NK-92 (cell line): ENCODE measurements at regions not wholly inside any gene's neighbourhood (a gene's known extent, or its start where the extent isn't known, plus 50 kb on each side); places are given as distances from the start of the nearest gene placed in this dataset.

ENCODE experiments used
- DNase-seq: peaks from one replicate; lab custom pipeline; 2025; ENCODE audit not compliant: unreplicated experiment; lab: John Stamatoyannopoulos, UW

DNA sequence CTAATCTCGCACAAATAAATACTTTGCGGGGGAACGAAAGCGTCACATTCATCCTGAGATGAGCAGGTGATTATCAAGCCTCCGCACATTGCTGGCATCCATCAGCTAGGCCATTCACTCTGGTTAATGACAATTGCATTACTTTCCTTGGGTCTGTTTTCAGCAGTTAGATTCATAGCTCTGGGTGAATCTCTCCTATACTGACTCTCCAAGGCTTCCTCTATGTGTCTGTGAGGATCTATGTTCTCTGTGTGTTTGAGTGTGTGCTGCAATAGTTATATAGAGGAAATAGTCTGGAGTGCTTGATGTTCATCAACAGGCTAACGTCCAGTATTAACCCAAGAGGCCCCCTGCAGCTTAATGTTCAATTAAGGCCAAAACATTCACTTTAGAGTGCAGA, 133.0 kb upstream of the CTTNBP2NL start:
- DNase-seq, result no peak

DNA sequence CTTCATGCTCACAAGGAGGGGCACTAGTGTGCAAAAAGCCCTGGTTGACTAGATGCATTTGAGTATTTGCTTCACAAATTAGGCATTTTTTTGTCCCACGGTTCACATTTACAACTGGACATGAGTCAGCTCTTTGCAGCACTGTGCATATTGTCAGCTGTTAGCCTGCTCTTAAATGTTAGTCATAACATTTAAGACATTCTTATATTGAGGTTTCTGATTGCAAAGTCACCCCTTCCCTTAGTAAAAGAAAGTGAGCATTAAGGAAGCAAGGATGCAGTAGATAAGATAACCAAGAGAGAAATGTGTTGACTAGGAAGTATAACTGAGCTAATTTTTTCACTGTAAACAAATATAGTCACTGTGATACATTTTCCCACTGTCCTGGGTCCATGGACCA, 132.6 kb upstream of the CTTNBP2NL start:
- DNase-seq, result no peak

DNA sequence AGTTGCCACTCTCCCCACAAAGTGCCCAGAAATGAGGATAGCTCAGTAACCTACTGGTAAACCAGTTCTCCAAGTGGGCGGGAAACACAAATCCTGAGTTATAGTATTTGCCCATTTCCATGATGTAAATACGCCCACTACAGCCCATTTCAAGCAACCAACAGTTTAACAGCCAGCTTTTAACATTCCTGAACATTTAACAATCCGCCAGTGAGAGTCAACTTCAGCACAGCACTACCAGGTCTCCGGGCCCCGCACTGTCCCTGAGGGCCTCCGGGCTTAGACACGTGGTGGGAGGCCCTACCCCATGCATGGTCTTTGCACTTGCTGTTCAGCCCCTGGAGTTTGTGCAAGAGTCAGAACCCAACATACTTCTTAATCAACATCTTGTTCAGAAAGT, 132.0 kb upstream of the CTTNBP2NL start:
- DNase-seq, result no peak

DNA sequence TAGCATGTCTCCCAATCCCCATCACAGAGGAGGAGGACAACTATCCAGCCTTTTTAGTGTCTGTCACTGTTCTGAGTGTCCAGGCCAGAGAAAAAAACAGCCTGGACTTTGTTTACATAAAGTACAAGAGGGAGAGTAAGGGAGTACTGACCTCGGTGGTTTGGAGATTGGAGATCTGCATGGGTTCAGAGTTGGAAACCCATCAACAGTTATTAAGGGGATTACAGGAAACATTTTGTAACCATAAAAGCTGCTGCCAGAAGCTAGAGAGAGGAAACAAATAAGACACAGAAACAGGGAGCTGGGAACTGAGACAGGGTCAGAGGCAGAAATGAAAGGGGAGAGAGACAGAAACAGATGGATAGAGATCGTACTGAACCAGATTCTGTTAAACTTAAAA, 131.5 kb upstream of the CTTNBP2NL start:
- no peak for DNase-seq

DNA sequence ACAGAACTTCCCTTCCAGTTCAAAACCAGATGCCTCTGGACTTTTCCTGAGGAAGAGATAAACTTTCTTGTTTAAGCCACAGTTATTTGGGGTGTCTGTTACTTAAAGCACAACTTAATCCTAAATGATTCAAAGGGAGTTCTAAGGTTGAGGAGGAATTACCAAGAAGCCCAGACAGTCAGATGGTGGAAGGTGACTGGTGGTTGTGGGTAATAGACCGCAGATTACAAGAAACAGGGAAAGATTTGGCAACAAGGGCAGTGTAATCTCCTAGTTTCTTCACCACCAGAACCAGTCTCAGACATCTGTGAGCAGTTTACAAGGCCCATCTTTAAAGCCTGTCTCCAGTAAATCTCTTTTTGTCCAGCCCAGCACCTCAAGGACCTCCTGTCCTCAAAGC, 130.1 kb upstream of the CTTNBP2NL start:
- DNase-seq, result no peak

DNA sequence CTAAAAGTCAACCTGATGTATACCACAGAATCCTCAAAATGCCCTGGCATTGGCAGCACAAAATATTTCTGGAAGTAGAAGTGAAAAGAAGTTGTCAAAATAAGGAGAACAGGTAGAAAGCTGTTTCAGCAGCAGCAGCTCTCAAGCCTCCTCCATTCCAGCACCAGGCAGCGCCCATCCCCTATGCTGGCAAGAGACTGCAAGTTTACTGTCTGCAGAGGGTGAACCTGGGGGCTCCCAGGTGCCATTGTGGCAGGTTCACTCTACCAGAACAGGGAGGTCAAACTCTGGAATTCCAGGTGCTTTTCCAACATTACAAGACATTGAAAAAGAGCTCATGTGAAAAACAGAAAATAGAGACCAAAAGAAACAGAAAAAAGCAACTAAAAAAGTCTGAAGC, 128.8 kb upstream of the CTTNBP2NL start:
- DNase-seq, result no peak

DNA sequence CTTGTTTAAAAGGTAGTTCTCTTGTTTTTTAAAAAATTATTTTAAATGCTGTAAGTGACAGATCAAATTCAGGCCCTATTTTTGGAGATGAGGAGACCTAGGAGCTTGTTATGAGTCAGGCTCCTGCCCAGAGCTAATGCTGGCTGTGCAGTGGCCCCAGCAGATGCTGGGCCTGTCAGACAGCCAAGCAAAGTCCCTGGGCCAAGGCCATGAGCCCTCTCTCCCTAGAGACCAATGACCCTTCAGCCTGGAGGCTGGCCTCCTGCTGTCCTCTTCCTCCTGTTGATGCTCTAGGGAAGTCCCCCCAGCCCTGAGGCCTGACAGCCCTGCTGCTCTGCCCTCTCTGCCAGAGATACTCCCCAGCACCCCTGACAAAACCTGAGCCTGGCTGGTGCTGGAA, 128.1 kb upstream of the CTTNBP2NL start:
- no peak for DNase-seq

DNA sequence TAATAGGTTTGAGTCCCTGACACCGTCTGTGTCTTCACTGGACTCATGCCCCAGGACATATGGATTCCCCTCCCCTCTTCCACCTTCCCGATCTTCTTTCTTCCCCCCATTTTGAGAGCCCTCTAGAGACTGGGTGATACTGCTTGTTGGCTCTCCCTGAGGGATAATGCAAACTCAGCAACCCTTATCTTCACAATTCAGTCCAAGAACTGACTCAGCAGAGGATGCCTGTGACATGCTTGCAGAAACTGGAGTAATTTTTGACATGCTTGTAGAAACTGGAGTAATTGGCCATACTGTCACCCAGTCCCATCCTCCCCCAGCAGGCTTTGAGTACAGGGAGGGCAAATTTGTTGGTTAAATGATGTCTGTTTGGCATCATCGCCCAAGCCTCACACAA, 127.6 kb upstream of the CTTNBP2NL start:
- no peak for DNase-seq

DNA sequence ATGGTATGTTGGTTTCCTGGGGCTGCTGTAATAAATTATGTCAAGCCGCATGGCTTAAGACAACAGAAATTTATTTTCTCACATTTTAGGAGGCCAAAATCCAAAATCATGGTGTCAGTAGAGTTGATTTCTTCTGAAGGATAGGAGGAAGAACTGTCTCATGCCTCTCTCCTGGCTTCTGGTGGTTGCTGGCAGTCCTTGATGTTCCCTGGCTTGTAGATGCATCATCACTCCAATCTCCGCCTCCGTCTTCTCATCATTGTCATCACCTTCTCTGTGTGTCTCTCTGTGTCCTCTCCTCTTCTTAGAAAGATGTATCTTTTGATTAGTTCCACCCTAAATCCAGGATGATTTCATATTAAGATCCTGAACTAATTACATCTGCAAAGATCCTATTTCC, 124.7 kb upstream of the CTTNBP2NL start:
- DNase-seq, result no peak

DNA sequence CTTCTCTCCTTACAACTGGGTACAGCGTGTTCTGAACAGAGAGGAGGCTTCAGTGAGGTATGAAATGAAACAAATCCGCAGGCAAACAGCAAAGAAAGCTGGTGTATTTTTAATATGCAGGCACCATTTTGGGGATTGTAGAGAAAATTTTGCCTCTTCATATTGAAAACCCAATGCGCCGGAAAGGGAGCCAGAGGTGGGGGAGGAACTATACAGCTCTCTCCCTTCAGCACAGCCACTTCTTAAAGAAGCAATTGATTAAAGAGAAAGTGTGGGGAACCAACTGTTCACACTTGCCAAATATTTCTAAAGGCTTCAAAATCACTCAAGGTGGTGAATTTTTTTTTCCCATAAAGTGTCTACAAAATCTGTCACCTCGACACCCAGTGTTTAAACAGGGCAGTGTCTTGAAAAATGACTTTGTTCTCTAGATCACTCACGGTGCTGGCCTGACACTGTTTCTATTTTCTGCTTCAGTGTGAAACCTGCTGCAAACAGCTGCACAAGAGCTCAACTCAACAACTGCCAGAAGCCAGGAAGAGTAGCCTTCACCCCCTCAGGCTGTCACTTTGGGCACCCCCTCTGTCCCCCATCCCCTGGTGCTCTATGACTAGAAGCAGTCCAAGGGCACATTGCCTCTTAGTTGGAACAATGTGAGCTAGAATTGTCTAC, 123.8 kb upstream of the CTTNBP2NL start:
- no peak for DNase-seq

DNA sequence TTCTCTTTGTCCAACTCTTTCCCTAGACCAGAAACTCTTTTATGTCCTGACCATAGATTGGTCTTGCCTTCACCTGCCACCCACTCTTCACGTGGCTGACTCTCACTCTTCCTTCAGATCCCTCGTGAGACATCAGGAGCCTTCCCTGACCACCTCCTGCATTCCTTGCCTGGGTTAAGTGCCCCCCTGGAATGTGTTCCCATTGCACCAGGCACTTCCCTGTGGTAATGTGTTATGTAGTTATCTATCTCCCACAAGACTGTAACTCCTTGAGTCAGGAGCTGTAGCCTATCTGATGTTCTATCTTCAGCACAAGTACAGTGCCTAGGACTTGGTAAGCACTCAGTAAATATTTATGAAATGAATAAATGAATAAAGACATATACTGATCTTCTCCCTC, 111.2 kb upstream of the CTTNBP2NL start:
- DNase-seq, result no peak

DNA sequence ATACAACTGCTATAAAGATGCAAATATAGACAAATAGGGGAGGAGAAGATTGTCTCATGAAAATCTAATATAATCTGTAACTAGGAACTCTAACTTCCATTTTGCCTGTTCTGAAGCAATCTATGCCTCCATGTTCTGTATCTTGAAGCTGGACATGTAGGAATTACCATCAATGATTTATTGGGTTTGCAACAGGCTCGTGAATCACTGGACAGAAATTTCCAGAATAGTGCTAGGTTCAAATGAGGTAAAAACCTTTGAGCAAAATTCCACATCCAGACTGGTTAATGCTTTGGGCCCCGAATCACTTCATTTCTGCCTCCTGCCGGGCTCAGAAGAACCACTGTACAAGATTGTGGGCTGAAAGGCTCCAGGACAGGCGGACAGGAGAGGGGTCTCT, 110.7 kb upstream of the CTTNBP2NL start:
- no peak for DNase-seq

DNA sequence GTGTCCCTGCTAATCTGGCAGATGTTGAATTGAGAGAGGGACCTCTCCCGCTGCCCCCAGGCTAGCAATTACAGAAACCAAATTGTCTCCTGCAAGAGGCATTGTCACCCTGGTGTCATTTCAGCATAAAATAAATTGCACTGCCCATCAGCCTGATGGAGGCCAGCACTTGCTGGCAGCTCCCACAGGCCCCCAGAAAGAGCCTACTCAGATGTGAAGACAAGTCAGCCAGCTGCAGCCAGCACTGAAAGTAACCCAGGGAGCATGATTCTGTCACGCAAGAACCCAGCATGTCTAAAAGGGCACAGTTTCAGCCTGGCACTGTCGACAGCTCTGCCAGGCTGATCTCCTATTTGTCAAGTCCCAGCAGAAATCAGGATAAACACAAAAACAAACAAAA, 110.3 kb upstream of the CTTNBP2NL start:
- DNase-seq, result no peak

DNA sequence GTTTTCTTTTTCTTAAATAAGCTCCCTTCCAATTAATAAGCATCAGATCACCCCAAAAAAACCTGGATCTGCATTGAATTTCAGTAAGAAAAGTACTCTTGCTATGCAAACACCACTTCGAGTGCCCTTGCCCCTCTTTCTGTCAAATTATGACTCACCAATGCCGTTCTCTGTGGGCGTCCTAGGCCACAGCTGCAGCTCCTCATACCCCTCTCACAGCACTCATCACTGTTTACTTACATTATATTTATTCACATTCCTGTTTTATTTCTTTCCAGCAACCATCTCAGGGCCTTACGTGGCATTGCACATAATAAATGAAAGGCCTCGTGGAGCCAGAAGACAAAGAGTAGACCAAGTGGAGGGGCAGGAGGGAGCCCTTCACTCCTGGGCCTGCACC, 99.1 kb upstream of the CTTNBP2NL start:
- no peak for DNase-seq

DNA sequence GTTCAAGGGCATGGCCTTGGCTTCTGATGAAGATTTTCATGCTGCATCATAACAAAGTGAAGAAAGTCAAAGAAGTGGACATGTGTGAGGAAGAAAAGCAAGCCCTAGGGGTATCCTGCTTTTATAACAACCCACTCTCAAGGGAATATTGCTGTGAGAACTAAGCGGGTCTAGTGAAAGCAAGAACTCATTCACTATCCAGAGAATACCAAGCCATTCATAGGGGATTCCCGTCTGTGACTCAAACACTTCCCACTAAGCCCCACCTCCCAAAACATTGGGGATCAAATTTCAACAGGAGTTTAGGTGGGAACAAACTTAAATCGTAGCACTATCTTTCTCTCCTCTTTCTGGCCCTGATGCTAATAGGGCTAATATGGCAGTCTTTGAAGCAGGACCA, 98.5 kb upstream of the CTTNBP2NL start:
- no peak for DNase-seq

DNA sequence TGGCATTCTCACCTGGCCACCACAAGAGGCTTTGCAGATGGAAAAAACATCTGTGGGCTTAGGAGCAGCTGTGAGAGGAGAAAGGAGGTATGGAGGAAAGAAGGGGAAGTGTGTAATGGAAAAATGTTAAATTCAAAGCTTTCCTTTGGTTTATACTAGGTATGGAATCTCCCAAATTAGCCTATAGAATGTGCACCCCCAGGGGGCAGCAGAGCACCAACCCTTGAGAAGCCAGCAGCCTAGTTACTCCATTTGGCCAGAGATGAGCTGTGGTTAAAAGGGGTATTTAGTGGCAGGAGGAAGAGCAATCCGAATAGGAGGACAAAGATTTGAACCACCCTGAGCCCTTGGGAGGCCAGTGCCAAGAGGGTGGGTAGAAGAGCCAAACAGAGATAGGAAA, 97.5 kb upstream of the CTTNBP2NL start:
- no peak for DNase-seq

DNA sequence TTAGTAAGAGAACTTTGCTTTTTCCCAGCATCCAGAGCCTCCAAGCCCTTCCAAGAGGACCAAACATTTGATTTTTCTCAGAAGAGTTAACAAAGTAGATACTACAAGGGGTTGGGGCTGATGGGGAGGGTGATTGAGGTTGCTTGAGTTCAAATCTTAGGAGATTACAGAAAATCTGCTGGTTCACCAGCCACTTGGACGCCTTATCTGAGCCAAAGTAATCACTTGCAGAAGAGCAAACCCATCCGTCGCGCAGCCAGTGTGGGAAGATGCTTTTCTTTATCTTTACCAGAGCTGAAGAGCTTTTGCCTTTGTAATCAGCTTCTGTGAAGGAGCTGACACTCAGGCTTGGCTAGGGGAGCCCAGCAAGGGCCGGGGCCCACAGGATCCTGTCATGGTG, 91.9 kb upstream of the CTTNBP2NL start:
- DNase-seq, result no peak

DNA sequence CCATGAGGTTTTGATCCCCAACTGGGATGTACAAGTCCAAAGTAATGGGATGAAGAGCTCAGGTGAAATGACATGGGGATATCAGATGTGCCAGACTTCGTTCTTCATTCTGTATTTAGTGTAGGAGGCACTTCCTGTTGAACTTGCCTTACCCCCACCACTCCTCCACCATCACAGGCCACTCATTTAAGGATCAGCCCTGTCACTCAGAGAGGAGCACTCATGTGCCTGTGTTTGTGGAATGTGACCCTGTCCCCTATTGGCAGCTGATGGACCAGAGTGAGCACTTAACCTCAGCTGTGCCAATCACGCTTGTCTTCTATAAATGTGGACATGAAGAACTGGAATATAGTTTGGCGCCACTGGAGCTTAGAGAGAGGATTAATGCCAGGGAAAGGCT, 91.4 kb upstream of the CTTNBP2NL start:
- no peak for DNase-seq

DNA sequence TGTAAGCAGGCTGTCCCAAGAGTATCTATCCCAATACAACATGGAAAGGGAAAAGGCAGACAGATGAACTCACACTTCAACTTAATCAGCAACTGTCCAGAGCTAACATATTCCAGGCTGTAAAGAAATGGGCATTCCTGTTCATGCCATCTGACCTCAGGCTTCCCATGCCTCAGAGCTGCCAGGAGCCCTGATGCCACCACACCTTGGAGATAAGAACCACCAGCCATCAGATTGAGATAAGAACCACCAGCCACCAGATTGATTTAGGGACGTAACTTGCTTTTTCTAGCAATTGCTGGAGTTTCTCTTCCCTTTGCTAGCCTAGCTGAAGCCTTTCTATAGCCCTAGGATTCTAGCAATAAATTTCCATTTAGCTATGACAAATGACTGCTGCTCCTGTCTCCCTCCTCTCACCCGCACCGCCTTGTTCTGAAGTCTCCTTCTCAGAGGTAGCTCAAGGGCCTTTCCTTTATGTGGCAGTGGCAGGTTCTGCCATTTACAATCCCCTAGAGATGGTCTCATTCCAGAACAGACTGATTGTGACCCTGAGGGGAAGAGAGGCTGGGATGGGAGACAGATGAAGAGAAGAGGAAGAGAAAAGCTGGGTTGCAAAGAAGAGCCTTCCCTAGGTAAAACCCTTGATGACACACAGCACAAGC, 88.0 kb upstream of the CTTNBP2NL start:
- DNase-seq, result no peak

DNA sequence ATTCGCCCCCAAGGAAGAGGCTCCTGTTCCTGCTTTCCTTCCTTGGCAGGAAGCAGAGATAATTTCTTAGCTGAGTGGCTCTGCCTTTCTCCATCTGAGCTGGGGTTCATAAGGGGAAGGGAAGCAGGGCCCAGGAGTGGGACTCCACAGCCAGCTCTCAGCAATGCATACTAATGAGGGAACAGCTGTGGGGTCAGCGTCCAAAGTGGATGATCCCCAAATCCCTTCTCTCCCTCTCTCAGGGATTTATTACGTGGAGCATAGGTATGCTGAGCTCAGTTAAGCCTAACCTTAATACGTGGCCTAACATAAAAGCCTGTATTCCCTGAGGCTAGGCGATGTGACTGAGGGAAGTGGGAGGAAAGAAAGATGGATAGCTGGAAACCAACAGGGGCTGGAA, 87.3 kb upstream of the CTTNBP2NL start:
- DNase-seq, result no peak

DNA sequence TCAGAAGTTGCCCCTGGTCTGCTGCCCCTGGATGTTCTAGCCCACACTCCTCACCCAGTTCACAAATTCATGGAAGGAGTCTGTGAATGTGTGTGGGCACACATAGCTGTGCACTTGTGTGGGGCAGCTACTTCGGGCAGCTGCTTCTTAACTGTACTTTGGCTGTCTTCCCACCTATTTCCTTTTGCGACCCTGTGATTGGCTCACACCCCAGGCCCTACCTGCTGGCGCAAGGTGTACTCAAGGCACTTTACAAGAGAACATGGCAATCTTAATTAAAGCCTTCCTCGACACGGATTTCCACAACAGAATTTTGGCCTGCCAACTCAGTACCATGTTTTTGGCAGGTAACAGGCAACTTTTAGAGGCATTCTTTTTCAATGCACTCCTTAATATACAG, 86.5 kb upstream of the CTTNBP2NL start:
- no peak for DNase-seq

DNA sequence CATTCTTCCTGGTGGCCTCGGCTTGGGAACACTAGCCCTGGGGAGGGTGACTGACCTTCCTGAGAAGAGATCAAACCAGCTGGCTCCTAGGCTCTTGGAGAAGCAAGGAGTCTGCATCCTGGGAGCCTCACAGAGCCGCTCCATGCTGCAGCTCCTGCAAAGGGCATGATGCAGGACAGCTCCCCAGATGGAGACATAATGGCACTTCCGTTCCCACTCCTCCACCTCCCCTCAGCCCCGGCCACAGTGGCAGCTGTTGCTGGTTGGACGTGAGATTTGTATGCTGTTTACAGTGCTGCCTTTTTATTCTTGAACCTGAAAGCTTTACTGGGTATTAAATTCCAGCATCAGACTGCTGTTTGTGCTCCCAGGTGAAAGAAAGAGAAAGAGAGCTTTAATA, 83.7 kb upstream of the CTTNBP2NL start:
- DNase-seq, result no peak

DNA sequence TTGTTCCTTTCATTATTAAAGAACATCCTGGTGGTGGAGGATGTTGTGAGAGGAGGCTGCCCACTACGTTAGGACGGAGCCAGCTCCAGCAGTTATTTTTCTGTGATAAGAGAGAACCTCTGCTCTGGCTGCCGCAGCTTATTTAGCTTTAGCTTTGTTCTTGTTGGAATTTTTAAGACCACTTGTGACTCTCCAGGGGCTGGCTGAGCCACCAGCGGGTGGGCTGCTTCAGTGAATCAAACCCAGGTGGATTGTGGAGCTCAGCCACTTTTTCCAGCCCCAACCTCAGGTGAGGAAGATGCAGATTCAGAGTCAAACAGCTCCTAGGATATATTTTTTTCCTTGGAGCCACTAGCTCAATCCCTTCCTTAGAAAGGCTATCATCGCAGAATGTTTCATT, 83.1 kb upstream of the CTTNBP2NL start:
- no peak for DNase-seq
